HG02678 (cell line): ENCODE measurements at regions not wholly inside any gene's neighbourhood (a gene's known extent, or its start where the extent isn't known, plus 50 kb on each side); places are given as distances from the start of the nearest gene placed in this dataset.
"Not testable (repeated sequence)": the region's sequence is repeated elsewhere in the genome, so short reads cannot be mapped to it uniquely, and the experiment has no call there.

Source experiments
- ATAC-seq: cut with Tn5 transposase; IDR thresholded peaks from one replicate; pipeline ENCODE4 v1.9.1; 2021; ENCODE audit warnings: mild to moderate bottlenecking, moderate library complexity; ENCODE audit not compliant: unreplicated experiment

DNA sequence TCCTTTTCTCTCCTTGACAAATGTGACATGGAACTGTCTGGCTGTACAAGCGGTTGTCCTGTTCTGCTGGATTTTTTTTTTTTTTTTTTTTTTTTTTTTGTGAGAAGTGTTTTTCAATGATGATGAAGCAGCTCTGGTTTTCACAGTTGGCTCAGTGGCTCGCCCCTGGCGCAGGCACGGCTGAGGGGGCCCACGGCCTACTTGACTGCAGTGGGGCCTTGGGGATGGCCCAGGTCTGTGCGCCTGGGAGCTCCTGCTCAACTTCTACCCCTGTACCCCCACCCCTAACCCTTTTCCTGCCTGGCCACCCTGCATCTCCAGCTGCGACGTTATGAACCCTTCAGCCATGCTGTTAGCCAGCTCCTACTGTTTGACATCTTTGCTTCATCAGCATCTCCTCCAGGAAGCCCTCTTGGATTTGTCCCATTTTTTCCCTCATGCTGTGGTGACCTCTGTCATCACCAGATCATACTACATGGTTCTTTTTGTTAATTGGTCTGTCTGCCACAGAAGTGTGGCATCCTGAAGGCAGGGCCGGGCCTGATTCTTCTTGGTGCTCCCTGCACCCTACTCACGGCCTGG, 167.9 kb downstream of the INHBB start:
- no peak for ATAC-seq

DNA sequence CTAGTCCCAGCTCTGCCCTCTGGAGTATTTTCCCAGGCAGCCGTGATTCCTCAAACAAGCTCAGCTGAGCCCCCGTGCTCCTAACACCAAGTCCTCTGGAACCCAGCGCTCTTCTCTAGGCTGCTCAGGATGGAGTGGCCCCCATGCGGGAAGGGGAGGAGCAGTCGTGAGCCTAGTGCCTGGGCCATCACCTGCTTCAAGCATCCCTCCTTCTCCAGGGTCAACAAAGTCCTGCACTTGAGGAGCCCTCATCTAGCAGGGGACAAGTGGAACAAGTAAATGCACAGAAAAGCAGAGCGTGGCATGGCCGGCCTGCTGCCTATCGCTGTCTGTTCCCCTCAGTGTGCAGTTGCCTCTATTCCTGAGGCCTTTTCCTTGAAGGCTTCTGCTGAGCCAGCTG, 168.6 kb downstream of the INHBB start:
- no peak for ATAC-seq

DNA sequence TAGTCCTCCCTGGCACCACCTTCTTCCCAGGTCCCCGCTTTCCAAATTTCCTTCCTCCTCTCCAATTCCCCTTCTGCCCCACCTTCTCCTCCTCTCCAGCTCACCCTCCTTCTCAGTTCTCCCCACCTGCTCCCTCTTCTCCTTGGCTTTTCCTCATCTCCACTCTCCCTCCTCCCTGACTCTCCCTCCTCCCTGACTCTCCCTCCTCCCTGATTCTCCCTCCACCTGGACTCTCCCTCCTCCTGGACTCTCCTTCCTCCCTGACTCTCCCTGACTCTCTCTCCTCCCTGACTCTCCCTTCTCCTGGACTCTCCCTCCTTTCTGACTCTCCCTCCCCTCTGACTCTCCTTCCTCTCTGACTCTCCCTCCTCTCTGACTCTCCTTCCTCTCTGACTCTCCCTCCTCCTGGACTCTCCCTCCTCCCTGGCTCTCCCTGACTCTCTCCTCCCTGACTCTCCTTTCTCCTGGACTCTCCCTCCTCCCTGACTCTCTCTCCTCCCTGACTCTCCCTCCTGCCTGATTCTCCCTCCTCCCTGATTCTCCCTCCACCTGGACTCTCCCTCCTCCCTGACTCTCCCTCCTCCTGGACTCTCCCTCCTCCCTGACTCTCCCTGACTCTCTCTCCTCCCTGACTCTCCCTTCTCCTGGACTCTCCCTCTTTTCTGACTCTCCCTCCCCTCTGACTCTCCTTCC, 169.3 kb downstream of the INHBB start:
- ATAC-seq, result not testable (repeated sequence)

DNA sequence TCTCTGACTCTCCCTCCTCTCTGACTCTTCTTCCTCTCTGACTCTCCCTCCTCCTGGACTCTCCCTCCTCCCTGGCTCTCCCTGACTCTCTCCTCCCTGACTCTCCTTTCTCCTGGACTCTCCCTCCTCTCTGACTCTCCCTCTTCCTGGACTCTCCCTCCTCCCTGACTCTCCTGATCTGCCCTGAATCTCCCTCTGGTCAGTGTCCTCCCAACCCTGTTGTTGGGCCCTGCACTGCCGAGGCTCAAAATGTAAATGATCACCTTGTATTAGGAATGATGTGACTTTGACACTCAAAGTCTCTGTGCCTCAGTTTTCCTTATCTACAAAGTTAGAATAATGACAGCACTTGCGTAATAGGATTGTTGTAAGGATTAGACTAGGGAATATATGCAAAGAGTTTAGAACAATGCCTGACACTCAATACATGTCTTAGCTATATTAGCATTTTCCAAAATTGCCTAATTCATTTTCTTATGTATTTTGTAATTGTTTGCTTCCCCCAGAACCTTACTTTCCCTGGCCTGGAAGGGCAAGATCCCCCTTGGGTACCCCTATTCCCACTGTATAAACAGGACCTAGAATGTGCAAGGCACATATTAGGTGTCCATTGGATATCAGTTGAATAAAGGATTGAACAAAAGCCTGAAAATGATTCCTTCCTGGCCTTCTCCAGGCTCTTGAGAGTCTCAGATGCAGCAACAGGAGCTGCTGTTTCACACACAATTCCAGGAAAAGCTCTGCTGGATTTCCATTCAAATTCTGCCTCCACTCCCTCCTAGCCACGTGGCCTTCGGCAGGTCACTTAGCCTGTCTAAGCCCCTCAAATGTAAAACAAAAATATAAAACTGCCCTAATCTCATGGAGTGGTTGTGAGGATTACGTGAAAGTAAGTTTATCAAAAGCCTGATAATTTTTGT, 170.1 kb downstream of the INHBB start:
- ATAC-seq, result no peak

DNA sequence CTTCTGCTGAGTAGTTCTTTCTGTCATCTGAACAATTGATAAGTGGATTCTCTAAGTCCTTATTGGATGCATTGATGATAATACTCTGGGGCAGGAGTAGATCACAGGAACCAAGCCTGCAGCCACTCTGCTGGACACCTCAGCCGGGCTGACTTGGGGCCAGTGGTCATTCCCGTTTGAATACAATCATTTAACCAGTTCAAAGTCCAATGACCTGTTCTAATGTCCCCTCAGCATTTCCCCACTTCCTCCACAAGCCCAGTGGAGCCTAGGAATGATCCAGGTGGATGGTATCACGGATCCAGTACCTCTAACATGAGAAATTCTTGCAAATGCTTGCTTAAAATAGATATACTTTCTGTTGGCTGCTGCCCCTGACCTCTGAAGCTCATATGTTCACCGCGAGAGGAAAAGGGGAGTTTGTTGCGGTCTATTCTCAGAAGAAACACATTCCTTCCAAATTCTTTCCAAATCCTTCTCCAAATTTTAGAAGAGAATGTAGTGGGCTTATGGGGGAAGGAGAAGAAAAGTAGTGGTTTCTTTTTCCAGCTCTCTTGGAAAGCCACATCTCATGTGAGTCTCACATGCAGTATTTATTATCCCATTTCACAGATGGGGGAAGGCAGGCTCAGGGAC, 170.9 kb downstream of the INHBB start:
- no peak for ATAC-seq

DNA sequence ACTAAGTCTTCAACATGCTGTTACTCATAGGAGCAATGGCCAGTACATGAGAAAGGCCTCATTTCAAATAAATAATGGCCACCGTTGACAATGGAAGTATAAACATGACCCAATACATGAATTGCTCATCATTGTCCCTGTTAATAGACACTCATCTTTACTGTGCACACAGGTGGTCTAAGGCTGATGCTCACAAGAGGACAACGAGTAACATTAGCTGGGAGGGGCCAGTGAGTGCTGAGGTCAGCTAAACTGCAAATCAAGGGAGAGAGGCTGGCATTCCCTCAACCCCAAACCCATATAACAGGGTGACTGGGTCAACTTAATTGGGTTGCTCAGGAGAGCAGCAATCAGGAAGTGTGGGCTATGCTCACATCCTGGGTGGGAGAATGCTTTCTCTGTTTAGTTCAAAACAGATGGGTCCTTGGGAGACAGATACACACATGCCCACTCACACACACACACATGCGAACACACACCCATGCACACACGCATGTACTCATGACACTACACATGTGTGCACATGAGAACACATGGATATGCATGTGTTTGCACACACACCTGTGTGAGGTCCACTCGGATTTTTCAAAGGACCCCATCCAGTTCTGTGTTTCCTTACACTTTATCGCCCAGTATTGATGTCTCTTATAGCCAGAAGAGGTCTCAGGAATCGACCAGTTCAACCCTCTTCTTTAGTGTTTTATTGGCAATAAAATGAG, 172.0 kb downstream of the INHBB start:
- ATAC-seq, result no peak

DNA sequence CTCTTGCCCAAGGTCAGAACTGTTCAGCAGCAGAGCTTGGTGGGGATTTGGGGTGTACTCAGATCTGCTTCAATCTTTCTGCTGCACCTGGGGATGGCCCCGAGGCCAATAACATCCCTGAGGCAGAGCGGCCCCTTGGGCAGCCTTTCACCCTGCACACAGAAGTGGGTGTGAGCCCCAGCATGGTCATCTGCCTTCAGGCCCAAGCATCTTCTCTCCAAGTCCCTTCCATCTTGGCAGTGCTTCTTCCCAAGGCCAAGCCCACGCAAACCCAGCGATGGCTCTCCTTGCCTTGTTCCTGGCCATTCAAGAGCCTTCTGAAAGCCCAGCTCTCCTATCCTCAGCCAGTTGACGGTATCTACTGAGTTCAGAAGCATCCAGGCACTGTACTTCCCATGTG, 172.9 kb downstream of the INHBB start:
- no peak for ATAC-seq

DNA sequence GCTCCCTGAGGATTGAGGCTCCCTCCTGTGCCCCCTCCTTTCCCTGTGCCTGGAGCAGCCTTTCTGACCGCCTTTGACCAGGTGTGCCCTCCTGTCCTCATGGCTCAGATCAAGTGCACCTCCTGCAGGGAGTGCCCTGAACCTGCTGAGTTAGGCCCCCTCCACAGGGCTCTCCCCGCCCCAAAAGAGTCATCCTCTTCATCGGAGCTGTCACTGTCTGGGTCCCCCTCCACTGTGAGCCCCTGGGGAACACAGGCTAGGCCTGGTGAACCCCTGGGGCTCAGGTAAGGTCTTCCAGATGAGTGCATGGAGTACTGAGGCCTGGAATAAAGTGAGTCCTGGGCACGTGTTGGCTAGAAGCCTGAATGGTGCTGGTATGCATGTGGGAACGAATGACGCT, 173.5 kb downstream of the INHBB start:
- no peak for ATAC-seq

DNA sequence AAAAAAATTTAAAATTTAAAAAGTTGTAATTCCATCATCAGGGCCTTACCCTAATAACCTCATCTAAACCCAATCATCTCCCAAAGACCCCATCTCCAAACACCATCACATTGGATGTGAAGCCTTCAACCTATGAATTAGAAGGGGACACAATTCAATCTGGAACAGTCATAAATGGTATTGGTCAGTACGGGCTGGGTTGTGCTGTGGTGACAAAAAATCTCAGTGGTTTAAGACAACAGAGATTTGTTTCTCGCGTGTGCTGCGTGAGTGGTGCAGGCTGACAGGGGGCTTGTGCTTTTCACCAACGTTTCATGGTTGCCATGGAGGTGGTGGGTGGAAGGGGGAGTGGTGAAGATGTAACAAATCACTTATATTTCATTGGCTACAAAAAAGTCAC, 174.5 kb downstream of the INHBB start:
- no peak for ATAC-seq

DNA sequence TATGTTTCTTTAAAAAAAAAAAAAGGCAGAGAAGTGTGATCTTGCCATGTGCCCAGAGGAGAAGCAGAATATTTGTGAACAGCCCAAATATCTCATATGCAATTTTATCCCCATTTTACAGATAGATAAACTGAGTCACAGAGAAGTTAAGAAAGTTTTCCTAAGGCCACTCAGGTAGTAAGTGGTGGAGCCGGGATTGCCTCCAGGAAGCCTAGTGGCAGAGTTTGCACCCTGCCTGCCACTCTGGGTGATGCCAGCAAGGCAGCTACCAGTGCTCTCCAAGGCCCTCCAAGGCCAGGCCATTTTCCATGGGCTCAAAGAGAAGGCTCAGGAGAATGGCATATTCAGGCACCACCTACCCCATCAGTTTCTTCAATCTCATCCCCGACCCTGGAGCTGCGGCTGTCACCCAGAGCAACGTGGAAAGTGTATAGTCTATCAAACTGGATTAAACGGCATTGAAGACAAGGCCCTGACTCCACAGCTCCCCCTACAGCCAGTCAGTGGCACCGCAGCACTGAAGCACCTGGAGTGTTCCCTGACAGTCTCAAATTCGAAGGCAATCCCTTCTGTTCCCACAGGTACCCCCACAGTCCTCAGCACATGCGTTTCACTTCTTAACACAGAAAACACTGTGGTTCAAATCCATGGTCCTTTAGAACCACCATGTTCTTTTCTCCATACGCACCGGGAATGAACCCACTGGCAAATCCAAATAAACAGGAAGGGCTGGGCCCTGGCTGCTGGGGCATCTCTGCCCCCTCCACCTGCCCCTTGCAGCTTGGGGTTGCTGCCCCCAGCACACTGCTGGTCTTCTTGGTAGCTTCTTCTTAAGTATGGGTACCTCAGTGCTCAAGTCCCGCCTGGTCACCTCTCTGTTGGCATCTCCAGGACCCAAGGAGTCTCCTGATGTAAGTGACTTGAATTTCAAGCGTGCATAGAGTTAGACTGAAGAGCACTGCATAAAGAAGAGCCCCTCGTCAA, 175.3 kb downstream of the INHBB start:
- ATAC-seq, result no peak

DNA sequence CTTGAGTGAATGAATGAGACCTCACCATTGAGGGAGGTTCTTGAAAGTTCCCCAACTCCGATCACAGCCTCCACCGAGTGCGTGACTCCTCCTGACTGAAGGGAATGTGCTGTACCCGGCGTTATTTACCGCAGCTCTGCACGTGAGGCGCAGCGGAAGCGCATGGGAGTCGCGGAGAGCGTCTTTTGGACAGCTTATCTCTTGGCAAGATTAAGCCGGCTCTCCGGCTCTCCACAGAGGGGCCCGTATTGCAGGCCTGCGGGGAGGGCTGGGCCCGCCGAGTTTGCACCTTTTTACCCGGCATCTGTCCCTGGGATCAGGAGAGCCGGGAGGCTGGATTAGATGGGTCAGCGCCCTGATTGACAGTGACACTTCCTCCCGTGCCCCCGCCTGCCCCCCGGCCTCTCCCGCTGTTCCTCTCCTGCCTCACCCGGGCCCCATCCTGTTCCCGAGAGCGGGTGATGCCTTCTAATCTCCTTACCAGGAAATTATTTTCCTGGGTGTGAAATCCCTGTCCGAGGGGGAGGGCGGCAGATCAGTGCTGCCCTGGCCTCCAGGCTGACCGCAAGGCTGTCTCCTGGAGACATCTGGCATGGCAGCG, 176.3 kb downstream of the INHBB start:
- ATAC-seq, result no peak

DNA sequence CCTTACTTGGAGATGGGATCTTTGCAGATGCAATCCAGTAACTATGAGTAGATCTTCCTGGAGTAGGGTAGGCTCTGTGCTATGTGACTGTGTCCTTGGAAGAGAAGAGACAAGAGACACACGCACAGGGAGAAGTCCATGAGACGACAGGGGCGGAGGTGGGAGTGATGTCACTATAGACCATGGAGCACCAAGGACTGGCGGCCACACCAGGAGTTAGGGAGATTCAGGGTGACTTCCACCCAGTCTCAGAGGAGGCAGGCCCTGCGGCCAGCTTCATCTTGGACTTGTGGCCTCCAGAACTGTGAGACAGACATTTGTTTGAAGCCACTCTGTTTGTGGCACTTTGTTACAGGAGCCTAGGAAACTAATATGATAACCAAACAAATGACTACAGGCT, 177.8 kb downstream of the INHBB start:
- no peak for ATAC-seq

DNA sequence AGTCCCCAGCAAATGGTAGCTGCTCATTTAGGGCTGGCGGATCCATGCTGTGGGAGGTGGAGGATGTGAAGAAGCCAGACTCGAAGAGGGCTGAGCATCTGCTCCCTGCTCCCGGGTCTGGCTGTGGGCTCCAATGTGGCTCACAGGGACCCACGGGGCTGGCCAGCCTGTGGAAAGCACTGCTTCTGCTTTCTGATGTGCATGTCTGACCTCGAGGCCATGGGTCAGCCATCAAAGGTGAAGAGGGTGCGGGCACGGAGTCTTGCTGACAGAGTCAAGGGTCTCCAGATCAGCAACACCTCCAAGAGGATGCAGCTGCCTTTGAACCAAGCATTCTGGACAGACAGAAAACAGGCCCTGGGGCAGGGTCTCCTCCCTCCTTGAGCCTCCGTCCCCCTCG, 178.2 kb downstream of the INHBB start:
- no peak for ATAC-seq

DNA sequence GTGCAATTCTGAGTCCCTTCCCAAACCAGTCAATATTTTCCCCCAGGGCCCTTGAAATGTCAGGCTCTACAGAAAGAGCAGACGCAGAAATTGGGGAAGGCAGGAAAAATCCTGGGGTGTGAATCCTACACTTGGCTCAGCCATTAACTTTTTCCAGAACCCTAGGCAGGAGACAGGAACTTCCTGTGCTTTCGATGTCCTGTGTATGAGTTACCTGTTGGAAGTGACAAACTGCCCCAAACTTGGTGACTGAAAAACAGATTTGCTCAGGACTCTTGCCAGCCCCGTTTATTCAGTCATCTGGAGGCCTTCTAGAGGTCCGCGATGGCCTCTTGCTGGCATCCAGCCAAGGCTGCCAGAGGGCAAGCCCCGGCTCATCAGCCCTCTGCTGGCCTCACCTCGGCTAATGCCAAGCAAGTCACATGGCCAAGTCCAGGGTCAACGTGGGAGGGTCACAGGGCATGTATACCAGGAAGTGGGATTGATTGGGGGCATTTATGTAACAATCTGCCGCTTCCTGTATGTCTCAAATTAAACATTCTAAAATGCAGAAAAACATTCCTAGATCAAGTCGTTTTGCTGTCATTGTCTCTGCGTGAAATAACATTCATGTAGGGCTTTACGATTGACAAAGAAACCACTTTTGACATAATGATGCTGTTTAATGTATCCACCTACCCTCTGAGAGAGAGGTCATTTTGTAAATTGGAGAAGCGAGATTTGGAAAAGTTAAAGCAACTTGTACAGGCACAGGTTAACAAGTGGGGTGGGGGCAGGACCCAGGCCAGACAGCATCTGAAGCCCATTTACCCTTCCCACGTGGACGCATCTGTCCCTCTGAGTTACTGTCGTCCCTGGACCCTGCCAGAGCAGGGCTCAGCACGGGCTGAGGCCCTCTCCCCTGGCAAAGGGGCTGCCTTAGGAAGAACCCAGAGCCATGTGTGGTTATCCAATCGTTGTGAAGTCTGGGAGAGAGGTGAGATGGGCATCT, 179.4 kb downstream of the INHBB start:
- ATAC-seq, result no peak

DNA sequence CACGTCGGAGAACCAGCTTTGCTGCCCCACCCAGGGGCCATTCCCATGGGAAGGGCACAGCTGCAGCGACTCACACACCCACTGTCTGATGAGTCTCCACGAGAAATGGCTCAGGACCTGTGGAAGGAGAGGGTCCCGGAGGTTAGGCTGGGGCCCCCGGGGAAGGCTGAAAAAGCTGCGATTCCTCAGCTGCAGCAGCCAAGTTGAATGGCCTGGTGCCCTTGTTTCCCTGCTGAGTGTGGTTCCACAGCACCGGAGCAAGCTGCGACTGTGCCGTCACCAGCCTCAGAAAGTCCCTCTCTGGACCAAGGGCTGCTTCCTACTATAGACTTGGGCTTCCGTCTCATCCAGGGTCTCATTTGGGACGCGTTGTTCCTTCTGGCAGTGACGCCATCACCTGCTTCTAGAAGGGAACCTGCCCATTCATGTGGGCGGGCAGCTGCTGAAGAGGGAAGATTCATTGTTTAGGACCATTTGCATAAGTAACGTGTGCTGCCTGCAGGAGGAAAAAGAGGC, 180.2 kb downstream of the INHBB start:
- no peak for ATAC-seq

DNA sequence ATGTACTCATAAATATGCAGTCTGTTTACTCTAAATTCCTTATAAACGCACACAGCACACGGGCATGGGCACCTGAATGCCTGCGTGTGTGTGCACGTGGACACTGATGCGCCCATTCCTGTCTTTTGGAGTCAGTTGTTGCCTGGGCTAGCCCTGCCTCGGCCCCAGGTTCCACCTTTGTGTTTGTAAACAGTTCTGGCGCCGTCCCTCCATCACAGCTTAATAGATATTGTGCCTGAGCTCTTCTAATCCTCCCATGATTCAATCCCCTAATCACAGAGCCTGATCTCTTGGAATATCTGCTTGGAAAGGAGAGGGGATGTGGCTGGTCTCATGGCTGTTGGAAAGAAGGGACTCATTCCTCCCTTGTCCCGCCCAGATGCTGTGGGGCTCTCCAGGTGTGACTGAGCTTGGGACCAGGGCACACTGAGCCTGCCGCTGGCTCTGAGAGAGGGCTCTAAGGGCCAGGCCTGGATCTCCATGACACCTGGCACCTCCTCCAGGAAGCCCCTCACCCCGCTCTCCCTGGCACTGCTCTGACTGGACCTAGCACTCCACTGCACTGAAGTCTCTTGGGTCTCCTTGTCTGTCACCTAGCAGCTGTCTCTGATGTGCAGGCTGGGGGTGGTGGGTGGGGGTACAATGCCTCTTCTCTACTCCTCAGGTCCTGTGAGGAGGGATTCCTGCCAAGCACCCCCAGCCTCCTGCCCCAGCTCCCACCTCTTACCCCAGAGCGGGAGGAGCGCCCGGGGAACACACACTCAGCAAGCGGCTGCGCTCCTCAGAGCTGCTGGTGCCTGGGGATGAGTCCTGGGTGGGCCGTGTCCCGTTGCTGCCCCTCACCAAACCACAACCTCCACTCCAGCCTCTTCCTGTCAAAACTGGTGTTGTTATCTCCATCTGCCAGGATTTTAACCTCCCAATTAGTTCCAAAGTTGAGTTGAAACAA, 181.3 kb downstream of the INHBB start:
- no peak for ATAC-seq
